HepG2 (cell line): ENCODE measurements at regions not wholly inside any gene's neighbourhood (a gene's known extent, or its start where the extent isn't known, plus 50 kb on each side); places are given as distances from the start of the nearest gene placed in this dataset.
A peak's percentile ranks its signal among the peaks of the same experiment; 100 is the strongest.
"Not testable (repeated sequence)": the region's sequence is repeated elsewhere in the genome, so short reads cannot be mapped to it uniquely, and the experiment has no call there.

Experiments used
- ATAC-seq: fragments of 200-7000 bp; cut with Tn5 transposase; 3 replicates; pipeline ENCODE4 v1.9.1; 2020; ENCODE audit warnings: mild to moderate bottlenecking, moderate library complexity
- BruUV-seq: library from RNA; stranded (reverse); fragments of 400-500 nt; replicated peaks from 2 replicates; lab custom pipeline; 2021; lab: Mats Ljungman, UMichigan
- CTCF ChIA-PET: fragments of 300-600 bp; formaldehyde crosslinking; extraction: SDS; loops from one replicate; lab custom pipeline; 2021; ENCODE audit warnings: low total read pairs, inconsistent platforms, low intra/inter-chr PET ratio; lab: Yijun Ruan, JAX
- POLR2A ChIA-PET: fragments of 350-600 bp; sonication (Branson Sonifier 250); formaldehyde crosslinking; loops from one replicate; lab custom pipeline; 2020; ENCODE audit warnings: antibody characterized with exemption, inconsistent platforms; lab: Yijun Ruan, JAX
- DNase-seq: peaks from one replicate; pipeline ENCODE4 v3.0.0-alpha.2; 2015; ENCODE audit warnings: low spot score
- FAIRE-seq: peaks from 3 replicates; lab custom pipeline; 2011; peaks lifted over from hg19 to GRCh38; lab: Jason Lieb, UNC
- H2AFZ ChIP-seq: one replicate; pipeline ENCODE4 v1.6.1; 2011; ENCODE audit warnings: low read length, inconsistent platforms
- H3K27ac ChIP-seq: fragments of 300-600 bp; 3 replicates; pipeline ENCODE4 v1.8.0; 2011; ENCODE audit warnings: mixed run types, mild to moderate bottlenecking, mixed read lengths, low read length, inconsistent platforms; ENCODE audit not compliant: insufficient read depth; ENCODE audit errors: extremely low read length
- H3K27me3 ChIP-seq, 2 experiments: fragments of 200-600 bp in 1 of 2; 2 replicates in 1 of 2; 3 replicates in 1 of 2; pipeline versions ENCODE4 v1.6.0 to v1.8.0; 2011; ENCODE audit warnings: low read length in 2 of 2, mild to moderate bottlenecking in 2 of 2, moderate library complexity in 2 of 2, inconsistent platforms in 1 of 2; ENCODE audit not compliant: insufficient read depth in 2 of 2, control insufficient read depth in 1 of 2
- H3K36me3 ChIP-seq, 2 experiments: fragments of 200-600 bp in 1 of 2; replicated peaks in 1 of 2; 2 replicates in 1 of 2; 3 replicates in 1 of 2; pipeline versions ENCODE4 v1.5.1 to v1.8.0; 2011; ENCODE audit warnings: low read length in 2 of 2, inconsistent platforms in 1 of 2; ENCODE audit not compliant: insufficient read depth in 2 of 2, control insufficient read depth in 1 of 2
- H3K4me1 ChIP-seq: 2 replicates; pipeline ENCODE4 v1.5.1; 2012; ENCODE audit warnings: low read length, inconsistent platforms; ENCODE audit not compliant: insufficient read depth
- H3K4me2 ChIP-seq: 2 replicates; pipeline ENCODE4 v1.6.0; 2011; ENCODE audit warnings: low read depth, low read length, inconsistent platforms
- H3K4me3 ChIP-seq, 3 experiments: fragments of 200-600 bp in 1 of 3; sonication (generic), shearing (Covaris generic) in 1 of 3; replicated peaks in 1 of 3; 2 replicates each; pipeline ENCODE4 v1.5.1; 2011 to 2016; ENCODE audit warnings: low read length in 3 of 3, inconsistent platforms in 2 of 3, low read depth in 2 of 3, mild to moderate bottlenecking in 2 of 3, control low read depth in 1 of 3, mixed read lengths in 1 of 3; ENCODE audit not compliant: insufficient read depth in 1 of 3
- H3K79me2 ChIP-seq: one replicate; pipeline ENCODE4 v1.6.1; 2011; ENCODE audit warnings: low read length, inconsistent platforms; ENCODE audit not compliant: insufficient read depth
- H3K9ac ChIP-seq: 2 replicates; pipeline ENCODE4 v1.6.0; 2011; ENCODE audit warnings: mild to moderate bottlenecking, low read depth, low read length, inconsistent platforms; ENCODE audit not compliant: insufficient read depth
- H3K9me3 ChIP-seq: 2 replicates; pipeline ENCODE4 v1.5.1; 2012; ENCODE audit warnings: mild to moderate bottlenecking, low read length
- H4K20me1 ChIP-seq: 2 replicates; pipeline ENCODE4 v1.6.0; 2011; ENCODE audit warnings: inconsistent platforms, mild to moderate bottlenecking, low read length, moderate library complexity; ENCODE audit not compliant: insufficient read depth
- CEBPG ChIP-seq: IDR thresholded peaks from 2 replicates; pipeline ENCODE4 v1.6.1; 2016
- RCOR2 ChIP-seq: IDR thresholded peaks from 2 replicates; pipeline ENCODE4 v1.6.1; 2016; ENCODE audit warnings: missing biosample characterization, missing genetic modification reagents
- ZBTB8A ChIP-seq: sonication (generic); formaldehyde crosslinking; IDR thresholded peaks from 2 replicates; pipeline ENCODE4 v1.4.0; 2020; ENCODE audit warnings: mild to moderate bottlenecking, low read depth, missing genetic modification reagents, borderline replicate concordance
- ZFP36 ChIP-seq: fragments of 150-350 bp; IDR thresholded peaks from 2 replicates; pipeline ENCODE4 v1.6.1; 2018; ENCODE audit warnings: borderline replicate concordance, low read length, low read depth; ENCODE audit not compliant: partially characterized antibody
- WGBS: methylation state at CpG from one replicate; pipeline ENCODE4 v1.1.6; 2017; ENCODE audit warnings: low lambda C conversion rate; 5-methylcytosine and 5-hydroxymethylcytosine counted together
- in situ Hi-C: cut with HindIII; loops from 2 replicates; pipeline ENCODE4 v1.10.0; 2017; ENCODE audit warnings: low pct_unique_long_range_greater_than_20kb; ENCODE audit not compliant: extremely low pct_ligation_motif_present
- intact Hi-C: fragments of 100-400 bp; cut with micrococcal nuclease; formaldehyde crosslinking; loops from one replicate; pipeline ENCODE4 v1.10.0; 2022; ENCODE audit not compliant: unreplicated experiment

DNA sequence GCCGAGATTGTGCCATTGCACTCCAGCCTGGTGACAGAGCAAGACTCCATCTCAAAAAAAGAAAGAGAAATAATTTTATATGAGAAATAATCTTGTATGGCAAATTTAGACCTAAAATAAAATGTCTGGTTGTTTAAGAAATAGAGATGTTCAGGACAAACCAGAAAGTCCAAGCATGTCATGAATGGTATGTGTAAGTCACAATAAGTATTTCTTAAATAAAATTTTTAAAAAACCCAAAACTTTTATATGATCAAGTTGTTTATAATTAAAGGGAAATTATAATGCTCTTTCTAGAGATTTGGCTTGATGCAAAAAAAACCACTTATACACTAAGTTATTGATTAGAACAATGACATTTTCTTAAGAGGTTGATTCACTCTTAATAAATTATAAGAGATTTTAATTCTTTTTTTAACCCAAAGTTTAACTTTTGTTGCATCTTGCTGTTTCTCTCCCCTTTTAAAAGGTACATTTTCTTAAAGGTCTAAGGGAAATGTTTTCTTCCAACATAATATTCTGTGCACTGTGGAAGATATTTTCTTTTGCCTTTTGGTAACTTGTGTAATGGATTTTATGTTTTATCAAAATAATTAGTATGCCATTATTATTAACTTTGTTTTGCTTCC lies 105.7 kb downstream of the RTP4 start:
- Histone ChIP-seq H3K4me2 (no peak overlapping the region), H4K20me1 (no peaks in the 10 kb centered on the region), H2AFZ (no peak overlapping the region), H3K4me3 (no peak overlapping the region)
- ATAC-seq = no peak
- no peak for FAIRE-seq
- TF ChIP-seq ZFP36 (peak; percentile 61), ZBTB8A (no peak), RCOR2 (CRISPR knock-in tag) (no peak), CEBPG (CRISPR knock-in tag) (no peak)
- TF ChIP-seq, all 625 proteins: peak for 1
- CTCF ChIA-PET = no interaction called here
- no peak for DNase-seq
- Histone ChIP-seq H3K27me3 (no peaks in the 10 kb centered on the region), H3K9me3 (peaks cover 20% of the 10 kb centered on the region), H3K9ac (no peak overlapping the region), H3K36me3 (no peaks in the 10 kb centered on the region), H3K27ac (no peak overlapping the region), H3K4me1 (no peaks in the 10 kb centered on the region), H3K79me2 (no peaks in the 10 kb centered on the region)
- in situ Hi-C loops (no loop called here), intact Hi-C loops (no loop called here)
- POLR2A ChIA-PET = no interaction called here
- BruUV-seq = no TSS peak
- WGBS = 10% methylated on average over 1 of the region's 1 CpG

DNA sequence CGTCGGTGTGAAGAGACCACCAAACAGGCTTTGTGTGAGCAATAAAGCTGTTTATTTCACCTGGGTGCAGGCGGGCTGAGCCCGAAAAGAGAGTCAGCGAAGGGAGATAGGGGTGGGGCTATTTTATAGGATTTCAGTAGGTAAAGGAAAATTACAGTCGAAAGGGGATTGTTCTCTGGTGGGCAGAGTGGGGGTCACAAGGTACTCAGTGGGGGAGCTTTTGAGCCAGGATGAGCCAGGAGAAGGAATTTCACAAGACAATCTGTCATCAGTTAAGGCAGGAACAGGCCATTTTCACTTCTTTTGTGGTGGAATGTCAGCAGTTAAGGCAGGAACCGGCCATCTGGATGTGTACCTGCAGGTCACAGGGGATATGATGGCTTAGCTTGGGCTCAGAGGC lies 98.1 kb downstream of the RTP4 start:
- CTCF ChIA-PET, POLR2A ChIA-PET, H3K4me2 ChIP-seq, H2AFZ ChIP-seq, H4K20me1 ChIP-seq, H3K27me3 ChIP-seq, FAIRE-seq, H3K4me3 ChIP-seq, in situ Hi-C loops, DNase-seq, H3K9ac ChIP-seq, intact Hi-C loops, H3K79me2 ChIP-seq, BruUV-seq, H3K27ac ChIP-seq, H3K36me3 ChIP-seq, H3K9me3 ChIP-seq, ATAC-seq, H3K4me1 ChIP-seq: not testable (repeated sequence)
- WGBS = 39% methylated on average over 7 of the region's 7 CpGs
